Suppressor macrophage treated with lipopolysaccharide for 4 hours (primary cell): ENCODE measurements at regions not wholly inside any gene's neighbourhood (a gene's known extent, or its start where the extent isn't known, plus 50 kb on each side); places are given as distances from the start of the nearest gene placed in this dataset.
"Not testable (repeated sequence)": the region's sequence is repeated elsewhere in the genome, so short reads cannot be mapped to it uniquely, and the experiment has no call there.

Experiments
- DNase-seq: peaks from one replicate; pipeline ENCODE4 v3.0.0-alpha.2; 2020

GRCh38 chr11:89616161-89616560 is 93.9 kb upstream of the TRIM77 start:
- DNase-seq = not testable (repeated sequence)

DNA sequence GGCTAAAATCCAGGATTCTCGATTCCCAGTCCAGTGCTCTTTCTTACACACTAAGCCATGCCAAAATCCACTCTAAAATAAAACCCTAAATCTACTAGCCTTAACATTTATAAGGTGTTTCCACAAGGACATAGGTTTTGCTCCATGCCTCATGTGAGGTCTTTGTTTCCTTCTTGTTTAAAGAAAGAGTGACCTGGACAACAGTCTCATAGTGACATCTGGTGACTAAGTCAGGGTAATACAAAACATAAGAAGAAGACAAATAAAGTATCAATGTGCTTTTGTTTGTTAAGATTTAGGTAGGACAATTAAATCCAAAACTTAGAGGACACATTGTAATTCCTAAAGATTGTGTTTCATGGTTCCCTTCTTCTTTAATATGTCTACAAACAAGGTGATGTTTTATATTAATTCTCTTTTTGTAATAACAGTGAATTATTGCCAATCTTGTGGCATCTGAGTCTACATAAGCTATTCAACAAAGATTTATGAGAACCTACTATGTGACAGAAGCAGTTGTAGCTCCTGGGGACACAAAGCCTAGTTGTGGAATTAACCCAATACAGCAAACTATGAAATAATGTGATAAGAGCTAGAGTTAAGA is 93.0 kb upstream of the TRIM77 start:
- not testable (repeated sequence) for DNase-seq

GRCh38 chr11:89620721-89621120 is 89.4 kb upstream of the TRIM77 start:
- DNase-seq = not testable (repeated sequence)

DNA sequence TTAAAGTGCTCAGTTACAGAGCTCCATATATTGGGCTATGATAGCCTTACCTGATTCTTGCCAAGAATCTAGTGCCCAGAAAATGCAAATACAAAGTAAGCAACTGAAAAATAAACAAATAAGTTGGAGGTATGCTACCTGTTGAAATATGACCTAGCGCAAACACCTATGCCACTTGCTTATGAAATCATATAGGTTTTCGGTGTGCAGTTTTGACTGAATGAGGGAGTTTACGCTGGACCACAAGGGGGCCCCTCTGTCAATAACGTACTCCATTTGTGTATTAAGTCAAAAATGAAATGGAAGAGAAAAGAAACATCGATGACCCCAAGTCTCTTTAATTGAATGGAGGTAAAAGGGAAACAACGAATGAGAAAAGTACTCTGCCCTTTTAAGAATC is 84.9 kb upstream of the TRIM77 start:
- DNase-seq = no peak

DNA sequence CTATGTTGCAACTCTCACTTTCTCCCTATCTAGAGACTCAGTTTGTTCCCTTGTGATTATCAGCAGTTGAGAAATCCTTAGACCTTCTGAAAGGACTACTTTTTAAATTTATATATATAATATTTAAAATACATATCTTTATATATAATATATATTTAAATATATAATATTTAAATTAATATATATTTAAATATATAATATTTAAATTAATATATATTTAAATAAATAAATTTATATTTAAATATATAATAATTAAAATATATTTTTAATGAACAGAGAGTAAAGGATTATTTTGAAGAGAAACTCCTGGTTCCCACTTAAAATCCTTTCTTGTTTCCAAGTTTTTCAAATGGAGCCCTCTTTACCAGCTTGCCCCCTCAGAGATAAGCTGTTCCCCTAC is 83.7 kb upstream of the TRIM77 start:
- no peak for DNase-seq

DNA sequence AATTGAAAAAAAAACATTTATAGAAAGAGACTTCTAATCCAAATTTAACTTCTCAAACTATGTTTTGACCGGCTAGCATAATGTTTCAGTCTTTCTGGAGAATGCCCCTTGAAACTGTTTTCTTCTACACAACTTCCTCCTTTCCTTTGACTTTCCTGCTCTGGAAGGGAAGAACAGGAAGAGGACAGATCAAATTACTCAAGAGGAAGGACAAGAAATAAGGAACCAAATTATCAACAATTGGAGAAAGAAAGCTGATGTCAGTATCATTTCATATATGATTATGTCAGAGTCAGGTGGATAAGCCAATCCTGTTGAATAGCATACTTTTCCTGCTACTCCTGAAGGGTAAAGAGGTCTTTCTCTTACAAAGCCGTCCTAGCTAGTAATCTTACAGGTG is 83.2 kb upstream of the TRIM77 start:
- peak; percentile 52 for DNase-seq

GRCh38 chr11:89633135-89633705 is 76.9 kb upstream of the TRIM77 start:
- DNase-seq = no peak

DNA sequence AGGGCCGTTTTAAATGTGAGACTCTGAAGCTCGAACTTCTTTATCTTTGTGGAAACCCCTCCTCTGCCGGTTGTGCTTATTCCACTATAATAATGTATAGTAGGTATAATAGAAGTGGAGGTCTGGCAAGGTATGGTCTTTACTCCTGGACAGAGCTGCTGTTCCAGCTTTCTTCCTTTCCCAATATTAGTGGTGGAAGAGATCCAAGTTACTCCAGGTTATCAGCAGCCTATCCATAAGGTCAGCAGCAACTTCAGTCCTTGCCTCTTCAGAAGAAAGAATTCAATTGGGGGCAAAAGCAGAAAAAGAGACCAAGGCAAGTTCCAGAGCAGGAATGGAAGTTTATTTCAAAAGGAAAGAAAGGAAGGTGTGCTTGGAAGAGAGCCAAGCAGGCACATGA is 69.3 kb upstream of the TRIM77 start:
- not testable (repeated sequence) for DNase-seq

- peak; percentile 11 for DNase-seq
Observed at GRCh38 chr11:89648232-89648631, 61.9 kb upstream of the TRIM77 start.

DNA sequence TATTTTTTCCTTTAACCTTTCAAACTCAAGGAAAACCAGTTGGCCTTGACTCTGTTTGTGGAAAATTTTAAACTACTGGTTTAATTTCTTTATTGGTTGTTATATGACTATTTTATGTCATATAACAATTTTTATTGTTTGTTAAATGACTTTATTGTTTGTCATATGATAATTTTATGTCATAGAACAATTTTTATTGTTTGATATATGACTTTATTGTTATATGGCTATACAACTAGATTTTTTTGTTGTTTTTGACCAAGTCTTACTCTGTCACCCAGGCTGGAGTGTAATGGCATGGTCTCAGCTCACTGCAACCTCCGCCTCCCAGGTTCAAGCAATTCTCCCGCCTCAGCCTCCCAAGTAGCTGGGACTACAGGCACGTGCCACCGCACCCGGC is 61.1 kb upstream of the TRIM77 start:
- DNase-seq = not testable (repeated sequence)

- not testable (repeated sequence) for DNase-seq
Observed at GRCh38 chr11:89654669-89655068, 55.4 kb upstream of the TRIM77 start.

- not testable (repeated sequence) for DNase-seq
Observed at GRCh38 chr11:89658767-89659166, 51.3 kb upstream of the TRIM77 start.

DNA sequence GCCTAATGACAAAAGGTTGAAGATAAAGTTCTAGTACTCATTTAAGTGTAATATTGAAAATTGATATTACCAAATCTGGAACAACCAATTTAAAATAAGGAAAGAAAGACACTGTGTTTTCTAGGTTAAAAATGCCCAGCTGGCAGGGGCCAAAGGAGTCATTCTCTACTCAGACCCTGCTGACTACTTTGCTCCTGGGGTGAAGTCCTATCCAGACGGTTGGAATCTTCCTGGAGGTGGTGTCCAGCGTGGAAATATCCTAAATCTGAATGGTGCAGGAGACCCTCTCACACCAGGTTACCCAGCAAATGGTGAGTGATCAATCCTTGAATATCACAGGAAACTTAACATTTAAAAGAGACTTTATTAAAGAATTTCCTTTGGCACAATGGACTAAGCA is 50.7 kb upstream of the TRIM77 start:
- not testable (repeated sequence) for DNase-seq

DNA sequence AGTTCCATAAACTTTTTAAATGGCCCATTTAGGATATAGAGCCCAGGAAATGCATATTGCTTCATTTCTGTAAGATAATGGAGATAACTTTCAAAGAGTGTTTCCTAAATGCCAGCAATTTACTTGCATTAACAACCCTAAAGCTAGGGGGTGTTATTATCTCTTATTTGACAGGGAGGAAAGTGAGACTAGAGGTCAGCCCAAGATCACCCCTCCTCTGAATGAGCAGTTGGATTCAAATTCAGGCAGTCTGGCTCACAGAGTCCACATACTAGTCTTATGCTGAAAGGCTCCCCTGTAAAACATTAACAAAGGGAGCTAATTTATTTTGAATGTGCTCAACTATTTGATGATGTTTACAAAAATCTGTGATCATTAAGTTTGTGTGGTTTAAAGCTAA is 49.9 kb upstream of the TRIM77 start:
- DNase-seq = no peak
